ENCODE measurements at regions not wholly inside any gene's neighbourhood (a gene's known extent, or its start where the extent isn't known, plus 50 kb on each side); places are given as distances from the start of the nearest gene placed in this dataset.

GRCh38 chr1:240020871-240021270 lies 70.8 kb upstream of the FMN2 start:
- Histone ChIP-seq H3K9ac (no peak overlapping the region), H3K4me2 (ENCODE audit: unreplicated experiment) (no peak overlapping the region), H3F3A (ENCODE audit: insufficient read depth) (no peaks in the 10 kb centered on the region), H3K36me3 (ENCODE audit: low read depth) (no peaks in the 10 kb centered on the region), H3K4me3 (no peak overlapping the region), H4K20me1 (ENCODE audit: insufficient read depth) (no peaks in the 10 kb centered on the region), H3K9me2 (ENCODE audit: insufficient read depth) (no peaks in the 10 kb centered on the region), H2AFZ (no peak overlapping the region), H3K79me2 (ENCODE audit: insufficient read depth) (no peaks in the 10 kb centered on the region), H3K27me3 (replicated peaks; ENCODE audit: insufficient read depth) (no peaks in the 10 kb centered on the region), H3K4me1 (ENCODE audit: insufficient read depth) (no peaks in the 10 kb centered on the region), H3K27ac (no peak overlapping the region), H3K9me3 (ENCODE audit: low read depth) (peaks cover 3% of the 10 kb centered on the region)
- TF ChIP-seq EZH2phosphoT487 (IDR thresholded peaks at IDR 0.05; ENCODE audit: insufficient read depth, low read depth) = no peak
- no peak for TF ChIP-seq EZH2 (IDR thresholded peaks at IDR 0.05; ENCODE audit: insufficient read depth, poor library complexity, severe bottlenecking)
- in situ Hi-C loops (cut with MboI) = no loop called here
- DNase-seq = no peak
- 64 to 65% methylated on average over 3 of the region's 3 CpGs for WGBS, 2 experiments (ENCODE audit: low coverage in 1 of 2, low lambda C conversion rate in 2 of 2, missing lambda C conversion rate in 2 of 2)

GRCh38 chr1:240021709-240022108 lies 70.0 kb upstream of the FMN2 start:
- 51 to 53% methylated on average over 3 of the region's 3 CpGs for WGBS, 2 experiments (ENCODE audit: low coverage in 1 of 2, low lambda C conversion rate in 2 of 2, missing lambda C conversion rate in 2 of 2)
- Histone ChIP-seq H2AFZ (no peak overlapping the region), H3K9me3 (ENCODE audit: low read depth) (peaks cover 3% of the 10 kb centered on the region), H3F3A (ENCODE audit: insufficient read depth) (no peaks in the 10 kb centered on the region), H3K4me1 (ENCODE audit: insufficient read depth) (no peaks in the 10 kb centered on the region), H3K4me3 (no peak overlapping the region), H3K9ac (no peak overlapping the region), H3K79me2 (ENCODE audit: insufficient read depth) (no peaks in the 10 kb centered on the region), H3K27ac (no peak overlapping the region), H4K20me1 (ENCODE audit: insufficient read depth) (no peaks in the 10 kb centered on the region), H3K4me2 (ENCODE audit: unreplicated experiment) (no peak overlapping the region), H3K36me3 (ENCODE audit: low read depth) (no peaks in the 10 kb centered on the region), H3K9me2 (ENCODE audit: insufficient read depth) (no peaks in the 10 kb centered on the region), H3K27me3 (replicated peaks; ENCODE audit: insufficient read depth) (no peaks in the 10 kb centered on the region)
- peak; percentile 12 for DNase-seq
- in situ Hi-C loops (cut with MboI) = no loop called here
- no peak for TF ChIP-seq EZH2phosphoT487 (IDR thresholded peaks at IDR 0.05; ENCODE audit: insufficient read depth, low read depth)
- TF ChIP-seq EZH2 (IDR thresholded peaks at IDR 0.05; ENCODE audit: insufficient read depth, poor library complexity, severe bottlenecking) = no peak

GRCh38 chr1:240027059-240027462 lies 64.6 kb upstream of the FMN2 start:
- DNase-seq = peak; percentile 84
- no peaks in the 10 kb centered on the region for H4K20me1 ChIP-seq (ENCODE audit: insufficient read depth)
- TF ChIP-seq EZH2 (IDR thresholded peaks at IDR 0.05; ENCODE audit: insufficient read depth, poor library complexity, severe bottlenecking) (no peak), EZH2phosphoT487 (IDR thresholded peaks at IDR 0.05; ENCODE audit: insufficient read depth, low read depth) (no peak)
- in situ Hi-C loops (cut with MboI) = loop anchor here (25.0 kb wide), 1 partner anchor 660 kb away; no protein-coding TSS in a partner anchor
- H3K79me2 ChIP-seq (ENCODE audit: insufficient read depth) = no peaks in the 10 kb centered on the region
- H3K4me2 ChIP-seq (ENCODE audit: unreplicated experiment) = peak overlapping the region; percentile 29
- peaks cover 29% of the 10 kb centered on the region for H3K4me1 ChIP-seq (ENCODE audit: insufficient read depth)
- H3K9me3 ChIP-seq (ENCODE audit: low read depth) = no peaks in the 10 kb centered on the region
- 0 out of 2 replicates have a peak, but pooled peaks cover 3% of the 10 kb centered on the region for H3K9me2 ChIP-seq (ENCODE audit: insufficient read depth)
- H3K27me3 ChIP-seq (replicated peaks; ENCODE audit: insufficient read depth) = no peaks in the 10 kb centered on the region
- H3K9ac ChIP-seq = no peak overlapping the region
- WGBS, 2 experiments (ENCODE audit: low coverage in 1 of 2, low lambda C conversion rate in 2 of 2, missing lambda C conversion rate in 2 of 2) = 2 to 3% methylated on average over 5 of the region's 5 CpGs
- H3K27ac ChIP-seq = no peak overlapping the region
- peaks cover 23% of the 10 kb centered on the region for H3F3A ChIP-seq (ENCODE audit: insufficient read depth)
- no peaks in the 10 kb centered on the region for H3K36me3 ChIP-seq (ENCODE audit: low read depth)
- H2AFZ ChIP-seq = peak overlapping the region; percentile 35; the same call in 1 of the 2 replicates
- no peak overlapping the region for H3K4me3 ChIP-seq

GRCh38 chr1:240029418-240029817 lies 62.3 kb upstream of the FMN2 start:
- 0 out of 2 replicates have a peak, but pooled peaks cover 4% of the 10 kb centered on the region for H3K9me2 ChIP-seq (ENCODE audit: insufficient read depth)
- no peaks in the 10 kb centered on the region for H3K27me3 ChIP-seq (replicated peaks; ENCODE audit: insufficient read depth)
- H3K79me2 ChIP-seq (ENCODE audit: insufficient read depth) = no peaks in the 10 kb centered on the region
- no peaks in the 10 kb centered on the region for H4K20me1 ChIP-seq (ENCODE audit: insufficient read depth)
- H3K4me2 ChIP-seq (ENCODE audit: unreplicated experiment) = peak overlapping the region; percentile 59
- 85 to 89% methylated on average over 3 of the region's 3 CpGs for WGBS, 2 experiments (ENCODE audit: low coverage in 1 of 2, low lambda C conversion rate in 2 of 2, missing lambda C conversion rate in 2 of 2)
- peak overlapping the region; percentile 37 for H2AFZ ChIP-seq
- H3K36me3 ChIP-seq (ENCODE audit: low read depth) = no peaks in the 10 kb centered on the region
- TF ChIP-seq EZH2phosphoT487 (IDR thresholded peaks at IDR 0.05; ENCODE audit: insufficient read depth, low read depth) (no peak), EZH2 (IDR thresholded peaks at IDR 0.05; ENCODE audit: insufficient read depth, poor library complexity, severe bottlenecking) (no peak)
- no peak overlapping the region for H3K4me3 ChIP-seq
- peaks cover 44% of the 10 kb centered on the region for H3K4me1 ChIP-seq (ENCODE audit: insufficient read depth)
- H3F3A ChIP-seq (ENCODE audit: insufficient read depth) = peaks cover 36% of the 10 kb centered on the region
- H3K9ac ChIP-seq = no peak overlapping the region
- H3K27ac ChIP-seq = 0 out of 2 replicates have a peak overlapping the region, but pooled peaks have one; percentile 17
- in situ Hi-C loops (cut with MboI) = loop anchor here (25.0 kb wide), 1 partner anchor 658 kb away; no protein-coding TSS in a partner anchor
- no peak for DNase-seq
- no peaks in the 10 kb centered on the region for H3K9me3 ChIP-seq (ENCODE audit: low read depth)

All from GM23248 (cell line).